Smooth muscle cell (in vitro differentiated cells): ENCODE measurements at regions not wholly inside any gene's neighbourhood (a gene's known extent, or its start where the extent isn't known, plus 50 kb on each side); places are given as distances from the start of the nearest gene placed in this dataset.

Source experiments
- DNase-seq: peaks from one replicate; lab custom pipeline; 2025; ENCODE audit not compliant: unreplicated experiment; lab: John Stamatoyannopoulos, UW
- H2AFZ ChIP-seq: fragments of 200-600 bp; sonication (generic); 2 replicates; pipeline ENCODE4 v1.6.0; 2016; ENCODE audit warnings: antibody characterized with exemption, low read depth, mild to moderate bottlenecking
- H3F3A ChIP-seq: fragments of 200-600 bp; sonication (generic); 2 replicates; pipeline ENCODE4 v1.6.0; 2017; ENCODE audit warnings: antibody characterized with exemption, low read depth
- H3K27ac ChIP-seq: fragments of 200-600 bp; sonication (generic); 2 replicates; pipeline ENCODE4 v1.5.1; 2016; ENCODE audit warnings: low read depth, mild to moderate bottlenecking
- H3K27me3 ChIP-seq: fragments of 200-600 bp; sonication (generic); 2 replicates; pipeline ENCODE4 v1.6.1; 2016; ENCODE audit warnings: low read depth, mild to moderate bottlenecking
- H3K36me3 ChIP-seq: fragments of 200-600 bp; sonication (generic); 2 replicates; pipeline ENCODE4 v1.5.1; 2016; ENCODE audit warnings: low read depth
- H3K4me1 ChIP-seq: fragments of 200-600 bp; sonication (generic); 2 replicates; pipeline ENCODE4 v1.5.1; 2016; ENCODE audit warnings: low read depth
- H3K4me2 ChIP-seq: fragments of 200-600 bp; sonication (generic); 2 replicates; pipeline ENCODE4 v1.6.0; 2016; ENCODE audit warnings: mild to moderate bottlenecking
- H3K4me3 ChIP-seq: fragments of 200-600 bp; sonication (generic); 2 replicates; pipeline ENCODE4 v1.5.1; 2016; ENCODE audit warnings: mild to moderate bottlenecking
- H3K79me2 ChIP-seq: fragments of 200-600 bp; sonication (generic); 2 replicates; pipeline ENCODE4 v1.6.0; 2016; ENCODE audit warnings: low read depth, mild to moderate bottlenecking
- H3K9ac ChIP-seq: fragments of 200-600 bp; sonication (generic); 2 replicates; pipeline ENCODE4 v1.6.0; 2016; ENCODE audit warnings: low read depth
- H3K9me3 ChIP-seq: fragments of 200-600 bp; sonication (generic); replicated peaks from 2 replicates; pipeline ENCODE4 v1.5.1; 2016; ENCODE audit warnings: low read depth
- H4K20me1 ChIP-seq: fragments of 200-600 bp; sonication (generic); 2 replicates; pipeline ENCODE4 v1.6.0; 2016; ENCODE audit warnings: low read depth
- WGBS: methylation state at CpG from one replicate; pipeline ENCODE4 v1.1.7; 2016; ENCODE audit warnings: low lambda C conversion rate; 5-methylcytosine and 5-hydroxymethylcytosine counted together
- TF ChIP-seq, protein P1 (sequence below): fragments of 200-600 bp; sonication (generic); IDR thresholded peaks from 2 replicates; pipeline ENCODE4 v1.5.1; 2017; ENCODE audit warnings: borderline replicate concordance, mild to moderate bottlenecking, antibody characterized with exemption; ENCODE audit not compliant: insufficient read depth, poor library complexity, severe bottlenecking

DNA sequence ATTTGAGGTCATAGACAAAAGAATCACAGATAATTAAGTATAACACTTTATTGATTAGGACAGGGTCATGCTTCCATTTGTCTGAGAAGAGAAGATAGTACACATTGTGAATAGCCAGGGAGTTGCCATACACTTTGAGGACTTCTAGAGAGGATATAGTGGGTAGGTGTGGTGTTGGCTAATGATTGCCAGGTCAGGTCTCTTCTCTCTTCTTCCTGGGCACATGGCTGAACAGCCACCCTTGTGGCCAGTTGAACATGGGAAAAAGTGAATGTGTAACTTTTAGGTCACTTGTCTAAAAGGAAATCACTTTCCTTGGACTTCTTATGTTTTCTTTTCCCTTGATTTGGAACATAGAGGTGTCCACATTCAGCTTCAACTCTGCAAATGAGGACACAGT lies 772.1 kb upstream of the MAP3K7 start:
- no peaks in the 10 kb centered on the region for H3K27me3 ChIP-seq
- no peaks in the 10 kb centered on the region for H3K4me1 ChIP-seq
- H3K27ac ChIP-seq = no peak overlapping the region
- no peak overlapping the region for H2AFZ ChIP-seq
- H3K36me3 ChIP-seq = no peaks in the 10 kb centered on the region
- no peak for DNase-seq
- H3K9ac ChIP-seq = no peak overlapping the region
- H3K4me3 ChIP-seq = no peak overlapping the region
- no peaks in the 10 kb centered on the region for H4K20me1 ChIP-seq
- H3K4me2 ChIP-seq = no peak overlapping the region
- no peaks in the 10 kb centered on the region for H3F3A ChIP-seq
- TF ChIP-seq, protein P1, sequence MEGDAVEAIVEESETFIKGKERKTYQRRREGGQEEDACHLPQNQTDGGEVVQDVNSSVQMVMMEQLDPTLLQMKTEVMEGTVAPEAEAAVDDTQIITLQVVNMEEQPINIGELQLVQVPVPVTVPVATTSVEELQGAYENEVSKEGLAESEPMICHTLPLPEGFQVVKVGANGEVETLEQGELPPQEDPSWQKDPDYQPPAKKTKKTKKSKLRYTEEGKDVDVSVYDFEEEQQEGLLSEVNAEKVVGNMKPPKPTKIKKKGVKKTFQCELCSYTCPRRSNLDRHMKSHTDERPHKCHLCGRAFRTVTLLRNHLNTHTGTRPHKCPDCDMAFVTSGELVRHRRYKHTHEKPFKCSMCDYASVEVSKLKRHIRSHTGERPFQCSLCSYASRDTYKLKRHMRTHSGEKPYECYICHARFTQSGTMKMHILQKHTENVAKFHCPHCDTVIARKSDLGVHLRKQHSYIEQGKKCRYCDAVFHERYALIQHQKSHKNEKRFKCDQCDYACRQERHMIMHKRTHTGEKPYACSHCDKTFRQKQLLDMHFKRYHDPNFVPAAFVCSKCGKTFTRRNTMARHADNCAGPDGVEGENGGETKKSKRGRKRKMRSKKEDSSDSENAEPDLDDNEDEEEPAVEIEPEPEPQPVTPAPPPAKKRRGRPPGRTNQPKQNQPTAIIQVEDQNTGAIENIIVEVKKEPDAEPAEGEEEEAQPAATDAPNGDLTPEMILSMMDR = no peak
- no peaks in the 10 kb centered on the region for H3K9me3 ChIP-seq
- no peaks in the 10 kb centered on the region for H3K79me2 ChIP-seq

DNA sequence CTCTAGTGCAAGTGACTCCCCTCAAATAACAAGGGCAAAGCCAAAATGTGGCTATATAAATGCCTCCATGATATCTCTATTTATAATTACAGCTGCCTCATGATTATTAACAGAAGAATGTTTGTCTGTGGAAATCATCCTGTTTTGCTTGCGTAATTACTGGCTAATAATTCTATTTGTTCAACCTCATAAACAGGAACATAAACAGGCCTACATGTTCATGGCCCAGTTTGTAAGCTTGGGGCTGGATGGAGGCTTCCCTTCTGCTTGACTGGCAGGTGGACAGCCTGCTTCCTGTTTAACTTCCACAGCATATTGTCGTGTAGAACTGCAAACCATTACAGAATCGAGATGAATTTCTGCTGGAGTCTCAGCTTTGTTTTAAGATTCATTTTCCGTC lies 766.0 kb upstream of the MAP3K7 start:
- no peak overlapping the region for H2AFZ ChIP-seq
- no peaks in the 10 kb centered on the region for H3K79me2 ChIP-seq
- H3K36me3 ChIP-seq = no peaks in the 10 kb centered on the region
- no peak for DNase-seq
- H3F3A ChIP-seq = no peaks in the 10 kb centered on the region
- H4K20me1 ChIP-seq = no peaks in the 10 kb centered on the region
- no peaks in the 10 kb centered on the region for H3K27me3 ChIP-seq
- no peak overlapping the region for H3K4me3 ChIP-seq
- 71% methylated on average over 4 of the region's 4 CpGs for WGBS
- no peaks in the 10 kb centered on the region for H3K9me3 ChIP-seq
- TF ChIP-seq, protein P1 = no peak
- H3K4me2 ChIP-seq = no peak overlapping the region
- H3K9ac ChIP-seq = no peak overlapping the region
- no peak overlapping the region for H3K27ac ChIP-seq
- H3K4me1 ChIP-seq = no peaks in the 10 kb centered on the region

DNA sequence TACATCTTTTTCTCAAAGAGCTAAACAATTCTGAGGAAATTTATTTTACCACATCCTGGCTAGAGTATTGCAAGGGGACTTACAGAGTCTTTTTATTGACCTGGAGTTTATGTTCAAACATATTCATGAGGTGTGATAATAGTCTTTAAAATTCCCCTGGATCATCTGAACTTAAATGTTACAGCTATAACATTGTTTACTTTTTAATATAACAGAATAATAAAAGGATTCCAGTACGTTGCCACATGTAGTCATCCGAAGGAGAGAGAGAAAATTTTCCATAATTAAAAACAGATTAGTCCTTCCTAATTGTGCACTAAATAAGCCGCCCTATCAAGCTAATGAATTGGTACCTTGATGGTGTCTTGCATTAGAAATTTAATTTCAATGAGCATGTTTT lies 765.4 kb upstream of the MAP3K7 start:
- 73% methylated on average over 3 of the region's 3 CpGs for WGBS
- no peak overlapping the region for H2AFZ ChIP-seq
- DNase-seq = no peak

DNA sequence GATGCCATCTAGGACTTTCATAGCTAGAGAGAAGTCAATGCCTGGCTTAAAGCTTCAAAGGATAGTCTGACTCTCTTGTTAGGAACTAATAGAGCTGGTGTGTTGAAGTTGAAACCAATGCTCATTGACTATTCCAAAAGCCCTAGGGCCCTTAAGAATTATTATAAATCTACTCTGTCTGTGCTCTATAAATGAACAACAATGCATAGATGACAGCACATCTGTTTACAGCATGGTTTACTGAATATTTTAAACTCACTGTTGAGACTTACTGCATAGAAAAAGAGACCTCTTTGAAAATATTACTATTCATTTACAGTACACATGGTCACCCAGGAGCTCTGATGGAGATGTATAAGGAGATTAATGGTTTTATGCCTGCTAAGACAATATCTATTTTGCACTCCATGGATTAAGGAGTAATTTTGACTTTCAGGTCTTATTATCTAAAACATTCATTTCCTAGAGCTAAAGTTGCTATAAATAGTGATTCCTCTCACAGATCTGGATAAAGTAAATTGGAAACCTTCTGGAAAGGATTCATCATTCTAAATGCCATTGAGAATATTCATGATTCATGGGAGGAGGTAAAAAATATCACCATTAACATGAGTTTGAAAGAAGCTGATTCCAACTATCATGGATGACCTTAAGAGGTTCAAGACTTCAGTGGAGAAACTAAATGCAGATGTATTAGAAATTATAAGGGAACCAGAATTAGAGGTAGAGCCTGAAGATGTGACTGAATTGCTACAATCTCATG lies 763.5 kb upstream of the MAP3K7 start:
- Histone ChIP-seq H4K20me1 (no peaks in the 10 kb centered on the region), H3K4me2 (no peak overlapping the region), H3K36me3 (no peaks in the 10 kb centered on the region), H2AFZ (no peak overlapping the region), H3K9me3 (no peaks in the 10 kb centered on the region), H3K27ac (no peak overlapping the region), H3K4me3 (no peak overlapping the region), H3K9ac (no peak overlapping the region), H3F3A (no peaks in the 10 kb centered on the region), H3K79me2 (no peaks in the 10 kb centered on the region), H3K4me1 (no peaks in the 10 kb centered on the region), H3K27me3 (no peaks in the 10 kb centered on the region)
- no peak for DNase-seq
- TF ChIP-seq, protein P1 = no peak

More for the DNA sequence above, 765.4 kb upstream of the MAP3K7 start:
- H3K79me2 ChIP-seq = no peaks in the 10 kb centered on the region
- no peaks in the 10 kb centered on the region for H3K9me3 ChIP-seq
- H4K20me1 ChIP-seq = no peaks in the 10 kb centered on the region
- H3K4me3 ChIP-seq = no peak overlapping the region
- no peaks in the 10 kb centered on the region for H3K27me3 ChIP-seq
- no peak overlapping the region for H3K27ac ChIP-seq
- H3K4me1 ChIP-seq = no peaks in the 10 kb centered on the region
- H3K9ac ChIP-seq = no peak overlapping the region
- H3K4me2 ChIP-seq = no peak overlapping the region
- TF ChIP-seq, protein P1 = no peak
- no peaks in the 10 kb centered on the region for H3F3A ChIP-seq
- H3K36me3 ChIP-seq = no peaks in the 10 kb centered on the region
